ENCODE measurements at regions not wholly inside any gene's neighbourhood (a gene's known extent, or its start where the extent isn't known, plus 50 kb on each side); places are given as distances from the start of the nearest gene placed in this dataset.

- TF ChIP-seq CTCF (IDR thresholded peaks at IDR 0.05) (no peak), POLR2A (IDR thresholded peaks at IDR 0.05) (no peak)
These were observed 1729.3 kb downstream of the C4orf33 start for GRCh38 chr4:130825284-130825683.
